ENCODE measurements at regions not wholly inside any gene's neighbourhood (a gene's known extent, or its start where the extent isn't known, plus 50 kb on each side); places are given as distances from the start of the nearest gene placed in this dataset.

DNA sequence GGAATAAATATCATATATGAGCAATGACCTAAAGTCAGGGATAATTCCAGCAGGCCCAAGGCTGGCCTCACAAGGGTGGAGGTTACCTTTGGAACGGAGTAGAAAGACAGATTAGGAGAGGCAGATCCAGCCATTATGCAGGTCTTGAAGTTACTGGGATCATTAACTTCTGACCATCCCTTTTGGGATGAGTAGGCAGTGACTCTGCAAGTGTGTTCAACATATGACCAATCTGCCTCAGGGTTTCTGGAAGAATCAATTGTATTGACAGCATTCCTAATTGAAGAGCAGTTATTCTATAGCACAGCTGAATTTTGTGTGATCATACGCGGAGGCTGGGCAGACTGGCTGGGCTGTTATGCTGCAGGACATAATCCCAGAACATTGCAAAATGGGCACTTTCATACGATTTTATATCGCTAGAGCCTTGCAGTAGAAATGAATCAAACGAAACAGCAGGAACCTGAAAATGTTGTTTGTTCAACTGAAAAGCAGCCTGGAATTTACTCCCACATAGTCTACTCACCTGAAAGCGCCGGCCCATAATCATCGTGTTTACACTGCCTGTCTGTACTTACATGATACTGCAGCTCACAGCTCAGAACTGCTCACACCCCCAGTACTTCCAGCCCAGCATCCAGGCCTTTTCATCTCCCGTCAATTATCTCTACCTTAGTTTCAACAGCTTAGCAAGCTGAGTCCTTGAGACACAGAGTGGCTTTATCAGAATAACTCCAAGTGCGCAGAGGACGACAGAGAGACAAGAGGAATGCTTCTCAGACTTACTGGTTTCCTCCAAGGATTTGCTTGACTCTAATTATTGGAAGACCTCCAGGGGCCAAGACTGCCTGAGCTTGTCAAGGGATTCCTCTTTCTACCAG lies 556.1 kb downstream of the EFNB2 start:
- no peak for DNase-seq (ENCODE audit: low spot score)

DNA sequence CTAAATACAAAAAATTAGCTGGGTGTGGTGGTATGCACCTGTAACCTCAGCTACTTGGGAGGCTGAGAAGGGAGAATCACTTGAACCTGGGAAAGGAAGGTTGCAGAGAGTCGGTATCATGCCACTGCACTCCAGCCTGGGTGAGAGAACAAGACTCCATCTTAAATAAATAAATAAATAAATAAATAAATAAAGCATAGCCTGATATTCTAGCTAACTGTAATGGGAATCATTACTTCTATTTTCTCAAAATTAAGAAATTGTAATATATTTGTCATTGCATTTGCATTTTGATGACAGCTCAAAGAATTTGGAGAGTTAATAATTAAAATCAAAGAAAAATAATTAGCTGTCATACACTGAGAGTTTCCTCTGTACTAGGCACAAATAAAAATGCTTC lies 561.1 kb downstream of the EFNB2 start:
- no peak for DNase-seq (ENCODE audit: low spot score)

DNA sequence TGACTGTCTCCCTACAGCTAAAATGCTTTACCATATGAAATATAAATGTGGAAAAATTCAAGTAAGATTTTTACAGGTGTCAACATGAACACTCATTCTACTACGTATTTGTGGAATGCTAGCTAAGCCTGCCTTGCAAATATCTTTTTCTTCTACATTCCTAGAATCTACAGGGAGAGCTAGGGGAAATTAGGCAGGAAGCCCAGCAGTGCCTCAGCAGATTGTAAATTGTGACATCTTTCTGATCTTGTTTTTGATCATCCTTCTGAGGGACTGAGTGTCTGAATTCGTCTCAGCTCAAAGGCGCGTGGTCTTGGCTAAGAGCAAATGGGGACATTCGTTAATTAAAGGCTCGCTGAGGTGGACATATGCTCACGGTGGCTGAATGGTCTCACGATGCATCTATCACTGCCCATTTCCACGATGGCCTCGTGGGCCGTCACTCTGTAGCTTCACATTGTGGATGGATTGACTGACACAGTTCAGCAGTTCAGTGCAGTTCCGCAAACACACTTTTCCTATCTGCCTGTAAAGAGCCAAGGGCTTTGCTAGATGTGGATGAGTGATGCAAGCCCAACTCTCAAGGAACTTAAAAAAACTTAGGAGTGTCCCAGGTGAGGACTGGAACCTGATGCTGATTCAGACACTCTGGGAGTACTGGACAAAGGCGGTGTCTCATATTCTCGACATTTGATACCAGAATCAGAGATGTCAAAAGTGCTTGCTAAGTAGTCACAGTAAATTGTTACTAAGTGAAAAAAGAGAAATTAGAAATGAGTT lies 562.5 kb downstream of the EFNB2 start:
- no peak for DNase-seq (ENCODE audit: low spot score)

DNA sequence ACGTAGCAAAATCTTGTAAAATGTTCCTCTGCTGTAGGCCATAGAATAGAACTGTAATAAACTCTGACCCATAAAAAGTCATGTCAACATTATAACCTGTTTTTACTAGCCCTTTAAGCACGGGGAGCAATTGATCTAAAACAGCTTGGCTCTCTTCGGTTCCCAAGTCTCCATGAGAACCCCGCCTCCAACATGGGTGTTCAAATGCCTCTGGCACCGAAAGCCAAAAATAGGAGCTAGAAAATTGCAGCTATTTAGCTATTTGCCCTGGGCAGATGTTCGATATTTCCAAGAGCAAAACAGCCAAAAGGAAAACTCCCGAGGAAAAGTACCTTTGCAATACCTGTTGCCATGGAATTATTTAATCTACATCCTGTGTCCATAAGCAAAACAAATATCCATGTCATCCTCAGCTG lies 563.1 kb downstream of the EFNB2 start:
- DNase-seq (ENCODE audit: low spot score), result no peak

DNA sequence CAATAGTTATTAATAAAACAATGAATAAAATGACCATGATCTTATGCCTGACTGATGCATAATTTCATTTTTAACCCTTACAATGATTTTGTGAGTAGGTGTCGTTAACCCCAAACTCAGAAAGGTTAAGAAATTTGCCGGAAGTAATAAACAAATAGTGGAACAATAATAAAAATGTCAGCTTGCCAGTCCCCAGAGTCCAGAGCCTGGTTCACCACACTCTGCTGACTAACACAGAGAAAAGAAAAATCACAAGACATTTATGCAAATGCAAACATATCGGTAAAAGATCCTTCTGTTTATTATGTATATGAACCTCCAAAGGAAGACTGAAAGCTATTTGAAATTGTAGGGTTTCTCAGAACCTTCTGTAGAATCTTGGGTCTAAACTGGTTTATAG lies 563.7 kb downstream of the EFNB2 start:
- DNase-seq (ENCODE audit: low spot score), result no peak

DNA sequence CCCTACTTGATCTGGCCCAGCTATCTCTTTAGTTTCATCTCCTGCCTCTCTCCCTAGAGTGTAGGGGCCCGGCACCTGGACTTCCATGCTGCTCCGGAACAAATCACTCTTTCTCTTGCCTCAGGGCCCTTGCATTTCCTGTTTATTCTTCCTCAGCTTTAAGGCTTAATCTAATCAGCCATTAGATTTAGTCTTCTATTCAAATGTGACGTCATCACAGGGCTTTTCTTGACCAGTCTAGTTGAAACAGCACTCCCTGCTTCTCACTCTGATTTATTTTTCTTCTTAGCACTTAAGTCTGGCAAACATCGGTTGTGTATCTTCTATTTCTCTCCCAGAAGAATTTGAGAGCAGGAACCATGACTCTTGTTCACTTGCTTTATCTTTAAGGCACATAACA lies 564.1 kb downstream of the EFNB2 start:
- DNase-seq (ENCODE audit: low spot score), result no peak

DNA sequence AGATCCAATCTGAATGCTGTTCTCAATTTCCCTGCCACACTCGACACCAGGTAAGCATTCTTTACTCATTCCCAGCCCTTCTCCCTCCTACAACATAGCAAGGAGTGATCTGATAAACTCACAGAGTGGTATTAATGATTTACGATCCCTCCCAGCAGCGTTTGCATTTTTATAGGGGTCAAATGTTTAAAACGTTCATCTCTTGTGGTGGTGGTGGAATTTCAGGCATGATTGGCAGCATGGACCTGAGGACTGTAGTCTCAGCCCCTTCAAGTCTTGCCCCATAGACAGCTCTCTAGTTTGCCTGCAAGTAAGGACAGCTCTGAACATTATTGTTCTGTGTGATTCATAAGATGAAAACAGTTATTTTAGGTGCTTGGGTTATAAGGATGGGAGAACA lies 565.7 kb downstream of the EFNB2 start:
- peak; percentile 78 for DNase-seq (ENCODE audit: low spot score)

DNA sequence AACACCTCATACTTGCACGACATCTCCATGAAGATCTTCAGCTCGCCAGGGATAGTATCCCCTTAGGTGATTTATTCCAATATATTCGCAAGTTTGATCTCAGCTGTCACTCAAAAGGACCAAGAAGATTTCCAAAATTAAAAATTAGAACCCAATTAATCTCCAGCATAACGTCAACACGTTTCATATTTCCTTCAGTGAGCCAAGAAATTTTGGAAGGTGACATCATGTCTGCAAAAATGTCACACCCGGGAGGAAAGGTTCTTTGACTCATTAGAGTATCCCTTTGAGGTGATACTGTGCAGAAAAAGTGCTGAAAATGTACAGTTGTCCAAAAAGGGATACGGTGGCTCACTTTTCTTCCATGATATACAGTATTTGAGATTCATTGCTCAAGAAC lies 569.6 kb downstream of the EFNB2 start:
- no peak for DNase-seq (ENCODE audit: low spot score)

DNA sequence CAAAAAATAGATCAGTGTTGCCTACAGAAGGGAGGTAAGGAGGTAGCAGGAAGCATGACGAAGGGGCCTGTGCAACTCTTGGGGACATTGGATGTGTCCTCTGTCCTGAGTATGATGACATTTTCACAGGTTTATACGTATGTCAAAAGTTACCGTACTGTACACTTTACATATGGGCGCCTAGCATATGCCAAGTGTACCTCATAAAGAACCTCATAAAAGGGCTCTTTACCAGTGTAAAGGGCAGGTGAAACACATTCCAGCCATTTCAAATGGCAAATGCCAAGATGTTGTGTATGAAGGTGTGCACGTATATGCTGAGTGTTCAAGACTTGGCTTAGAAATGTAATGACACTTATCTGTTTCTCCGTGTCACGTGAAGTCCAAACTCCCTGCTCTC lies 573.4 kb downstream of the EFNB2 start:
- no peak for DNase-seq (ENCODE audit: low spot score)

DNA sequence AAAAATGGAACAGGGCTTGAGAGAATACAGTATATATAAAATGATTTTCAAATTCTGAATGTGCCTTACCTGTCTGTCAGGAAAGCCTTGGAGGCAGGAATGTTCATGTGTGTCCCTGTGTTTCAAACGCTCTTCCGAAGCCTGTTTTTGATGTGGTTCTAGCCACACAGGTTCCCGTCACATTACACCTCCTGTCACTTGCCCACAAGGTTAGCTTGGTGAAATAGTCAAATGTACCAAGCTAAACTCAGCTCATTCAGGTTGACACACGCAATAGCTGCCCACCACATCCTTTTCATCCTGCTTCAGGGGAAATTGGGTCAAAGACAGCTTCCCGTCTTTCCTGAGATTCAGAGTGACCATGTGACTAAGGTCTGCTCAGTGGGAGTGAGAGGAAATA lies 574.0 kb downstream of the EFNB2 start:
- peak; percentile 94 for DNase-seq (ENCODE audit: low spot score)

DNA sequence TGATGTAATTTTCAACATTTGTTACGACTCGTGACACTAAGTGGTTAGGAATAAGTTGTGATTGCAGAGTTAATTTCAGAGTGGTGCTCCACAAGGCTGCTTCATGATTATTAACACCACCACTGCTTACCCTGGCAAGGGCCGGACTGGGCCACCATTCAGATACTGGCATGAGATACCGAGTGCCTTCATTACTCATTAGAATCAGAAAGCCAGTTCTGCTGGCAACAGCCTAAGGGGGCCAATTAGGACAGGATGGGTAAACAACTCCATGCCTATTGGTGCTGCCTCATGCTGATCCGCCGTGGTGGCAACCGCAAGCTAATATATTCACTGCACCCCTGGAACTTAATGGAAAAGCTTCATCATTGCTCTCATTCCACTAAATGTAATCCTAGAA lies 575.1 kb downstream of the EFNB2 start:
- DNase-seq (ENCODE audit: low spot score), result no peak

DNA sequence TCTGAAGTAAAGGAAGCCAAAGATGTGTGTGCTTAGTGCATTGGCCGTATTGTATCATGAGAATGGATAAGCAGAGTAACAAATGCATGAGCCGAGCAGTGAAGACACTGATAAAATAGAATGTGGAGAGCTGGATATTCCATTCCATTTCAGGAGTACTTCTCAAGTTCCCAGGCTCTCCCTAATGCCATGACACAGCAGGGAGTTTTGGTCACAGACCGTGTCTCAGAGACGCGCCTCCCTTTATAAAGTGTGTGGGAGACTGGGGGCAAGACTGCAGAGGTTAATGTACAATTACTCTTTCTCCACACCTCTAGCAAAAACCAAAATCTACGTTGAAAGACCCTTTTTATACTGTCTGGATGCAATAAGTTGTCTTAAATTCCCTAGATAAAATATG lies 575.6 kb downstream of the EFNB2 start:
- DNase-seq (ENCODE audit: low spot score), result no peak

DNA sequence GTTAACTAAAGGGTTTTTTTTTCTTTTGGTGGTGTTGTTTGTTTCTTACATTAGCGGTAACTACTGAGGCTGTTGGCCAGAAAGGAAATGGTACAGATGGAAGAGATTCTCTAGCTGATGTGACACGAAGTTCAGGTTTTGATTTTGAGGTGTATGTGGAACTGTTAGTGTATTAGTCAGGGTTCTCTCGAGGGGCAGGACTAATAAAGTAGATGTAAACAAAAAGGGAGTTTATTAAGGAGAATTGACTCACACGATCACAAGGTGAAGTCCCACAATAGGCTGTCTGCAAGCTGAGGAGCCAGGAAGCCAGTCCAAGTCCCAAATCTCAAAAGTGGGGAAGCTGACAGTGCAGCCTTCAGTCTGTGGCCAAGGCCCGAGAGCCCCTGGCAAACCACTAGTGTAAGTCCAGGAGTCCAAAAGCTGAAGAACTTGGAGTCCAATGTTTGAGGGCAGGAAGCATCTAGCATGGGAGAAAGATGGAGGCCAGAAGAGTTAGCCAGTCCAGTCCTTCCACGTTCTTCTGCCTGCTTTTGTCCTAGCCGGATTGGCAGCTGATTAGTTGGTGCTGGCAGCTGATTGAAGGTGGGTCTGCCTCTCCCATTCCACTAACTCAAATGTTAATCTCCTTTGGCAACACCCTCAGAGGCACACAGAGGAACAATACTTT lies 577.6 kb downstream of the EFNB2 start:
- no peak for DNase-seq (ENCODE audit: low spot score)

DNA sequence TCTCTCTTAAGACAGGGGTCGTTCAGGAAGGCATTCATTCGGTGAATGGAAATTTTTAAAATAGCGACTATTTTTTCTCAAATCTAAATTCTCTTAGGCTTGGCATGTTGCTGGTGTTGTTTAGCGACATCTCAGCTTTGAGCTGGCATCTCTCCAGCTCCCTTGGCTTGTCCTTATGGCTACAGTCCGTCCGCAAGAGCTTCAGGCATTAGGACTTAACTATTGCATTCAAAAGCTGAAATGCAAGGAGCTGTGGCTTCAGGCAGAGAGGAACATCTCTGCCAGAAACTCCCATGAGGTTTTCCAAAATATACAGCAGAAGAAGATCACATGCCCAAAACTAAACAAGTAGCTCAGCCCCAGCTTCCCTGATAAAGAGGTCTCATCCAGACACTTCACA lies 578.5 kb downstream of the EFNB2 start:
- DNase-seq (ENCODE audit: low spot score), result no peak

DNA sequence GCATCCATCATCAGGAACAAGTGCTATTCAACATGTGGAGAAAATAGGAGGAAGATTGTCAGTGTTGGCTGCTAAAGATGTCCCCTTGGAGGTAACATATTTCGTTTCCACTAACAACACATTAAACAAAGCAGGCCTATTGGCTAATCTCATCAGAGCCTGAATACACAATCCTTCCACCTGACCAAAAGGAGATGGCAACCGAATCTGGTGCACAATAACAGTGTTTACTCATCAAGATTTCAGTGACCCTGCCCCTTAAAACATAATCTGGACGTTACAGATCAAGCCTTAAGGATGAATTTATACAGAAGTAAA lies 582.5 kb downstream of the EFNB2 start:
- no peak for DNase-seq (ENCODE audit: low spot score)

DNA sequence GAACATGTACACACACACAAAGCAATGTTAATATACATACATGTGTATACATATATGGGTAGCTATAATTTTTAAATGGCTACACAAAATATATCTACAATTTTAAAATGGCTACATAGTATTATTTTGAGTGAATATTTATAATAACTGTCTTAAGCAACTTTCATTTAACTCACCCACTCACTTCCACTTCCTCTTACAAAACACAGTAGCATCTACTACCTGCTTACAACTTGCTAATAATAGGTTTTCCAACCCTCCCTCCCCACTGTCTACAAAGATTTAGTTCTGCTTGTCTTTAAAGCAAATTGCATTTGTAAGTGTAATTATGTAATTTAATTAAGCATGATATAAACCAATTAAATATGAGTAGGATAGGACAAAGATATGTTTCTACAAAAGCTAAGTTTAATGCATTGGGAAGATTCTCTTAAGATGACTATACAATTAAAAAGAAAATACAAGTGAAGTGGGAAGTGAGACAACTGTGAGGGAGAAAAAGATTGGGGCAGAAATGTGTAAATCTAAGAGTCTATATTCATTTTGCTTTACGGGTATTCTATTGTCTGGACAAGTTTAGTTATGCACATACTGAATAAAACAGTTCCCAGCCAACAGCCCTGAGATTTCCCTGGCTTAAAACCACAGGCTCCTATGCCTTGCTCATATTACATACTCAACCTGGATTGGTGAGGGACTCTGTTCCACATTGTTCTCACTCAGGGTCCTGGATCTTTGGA lies 583.1 kb downstream of the EFNB2 start:
- no peak for DNase-seq (ENCODE audit: low spot score)

DNA sequence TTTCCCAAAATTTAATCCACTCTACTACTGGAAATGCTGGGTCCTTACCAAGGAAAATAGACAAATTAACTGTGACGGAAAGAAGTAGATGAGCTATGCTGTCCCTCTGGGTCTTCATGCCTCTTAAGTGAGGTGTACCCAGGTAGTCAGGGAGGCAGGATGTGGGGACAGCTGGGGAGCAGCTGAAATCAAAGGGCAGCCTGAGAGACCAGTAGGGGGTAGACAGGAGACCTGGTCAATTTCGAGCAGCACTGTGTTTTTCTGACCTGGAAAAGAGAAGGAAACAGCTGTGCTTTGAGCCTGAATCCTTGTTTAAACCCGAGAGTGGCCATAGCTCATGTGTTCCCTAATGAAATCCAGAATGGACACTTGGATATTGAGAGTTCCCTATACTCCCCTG lies 587.3 kb downstream of the EFNB2 start:
- no peak for DNase-seq (ENCODE audit: low spot score)

DNA sequence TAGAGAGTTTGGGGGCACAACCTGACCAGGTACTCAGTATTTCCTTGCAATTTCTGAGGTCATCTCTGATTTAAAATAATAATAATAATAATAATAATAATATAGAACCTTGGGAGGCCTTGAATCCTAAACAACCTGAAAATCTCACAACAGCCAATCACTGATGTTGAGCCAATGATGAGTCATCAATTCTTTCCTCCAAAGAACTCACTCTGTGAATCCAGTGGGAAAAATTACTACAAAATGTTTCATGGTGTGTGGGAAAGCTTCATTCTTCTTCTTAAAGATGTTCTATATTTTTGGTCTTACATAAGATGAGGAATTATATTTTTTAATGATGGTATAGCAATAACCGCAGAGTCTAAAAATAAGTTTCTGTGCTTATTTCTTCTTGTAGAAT lies 594.6 kb downstream of the EFNB2 start:
- DNase-seq (ENCODE audit: low spot score), result no peak

DNA sequence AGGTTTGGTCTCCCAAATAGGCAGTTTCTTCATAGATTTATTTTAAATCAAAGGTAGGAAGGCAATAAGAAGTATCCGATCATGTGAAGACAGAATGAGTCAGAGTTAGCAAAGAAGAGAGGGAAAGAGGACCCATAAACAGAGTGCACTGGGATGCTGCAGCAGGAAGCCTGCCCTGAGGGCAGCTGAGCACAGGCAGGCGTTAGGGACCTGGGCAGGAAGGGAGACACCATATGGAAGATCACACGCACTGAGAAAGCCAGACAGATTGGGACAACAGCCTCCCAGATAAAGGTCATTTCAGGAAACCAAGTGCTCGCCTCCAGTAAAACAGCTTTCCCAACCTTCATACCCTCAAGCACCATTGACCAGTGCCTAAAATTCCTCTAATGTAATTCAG lies 598.0 kb downstream of the EFNB2 start:
- DNase-seq (ENCODE audit: low spot score), result no peak

DNA sequence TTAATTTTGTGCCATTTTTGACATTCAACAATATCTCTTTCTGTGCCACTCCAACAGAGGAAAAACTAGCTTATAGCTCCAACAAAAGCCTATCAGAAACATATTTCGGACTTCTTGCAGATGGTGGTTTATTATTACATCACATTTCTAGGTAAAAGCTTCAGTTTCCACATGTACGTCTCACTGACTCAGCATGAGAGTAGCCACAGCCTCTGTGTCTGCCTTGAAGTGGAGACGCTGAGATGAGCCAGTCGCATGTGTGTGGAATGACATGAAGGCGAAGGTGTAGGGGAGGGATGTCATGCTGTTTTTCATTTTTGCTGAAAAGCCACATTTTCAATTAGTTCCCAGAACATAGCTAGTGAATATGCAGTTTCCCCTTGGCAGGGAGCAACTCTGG lies 598.6 kb downstream of the EFNB2 start:
- no peak for DNase-seq (ENCODE audit: low spot score)

DNA sequence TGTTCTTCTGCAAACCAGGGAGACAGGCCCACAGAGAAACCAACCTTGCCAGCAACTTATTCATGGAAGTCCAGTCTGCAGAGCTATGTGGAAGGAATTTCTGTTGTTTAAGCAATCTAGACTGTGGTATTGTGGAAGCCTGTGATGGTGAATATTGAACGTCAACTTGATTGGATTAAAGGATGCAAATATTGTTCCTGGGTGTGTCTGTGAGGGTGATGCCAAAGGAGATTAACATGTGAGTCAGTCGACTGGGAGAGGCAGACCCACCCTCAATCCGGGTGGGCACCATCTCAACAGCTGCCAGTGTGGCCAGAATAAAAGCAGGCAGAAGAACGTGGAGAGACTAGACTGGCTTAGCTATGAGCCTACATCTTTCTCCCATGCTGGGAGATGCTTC lies 606.0 kb downstream of the EFNB2 start:
- DNase-seq (ENCODE audit: low spot score), result no peak

DNA sequence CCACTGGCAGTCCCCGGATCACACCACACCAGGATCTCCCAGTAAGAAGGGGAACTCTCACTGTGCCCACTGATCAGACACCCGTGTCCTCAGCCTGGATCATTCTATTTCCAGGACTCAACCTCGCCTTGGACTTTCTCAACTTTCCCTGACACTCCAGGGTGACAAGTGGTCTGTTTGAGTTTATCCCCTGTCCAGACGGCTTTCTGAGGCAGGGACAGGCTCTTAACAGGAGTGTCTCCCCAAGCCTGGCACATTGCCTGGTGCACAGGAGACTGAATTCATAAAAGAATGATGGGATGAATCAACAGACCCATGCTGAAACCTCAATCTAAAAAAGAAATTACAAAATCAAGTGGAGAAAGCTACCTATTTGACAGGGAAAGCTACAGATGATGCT lies 606.6 kb downstream of the EFNB2 start:
- DNase-seq (ENCODE audit: low spot score), result no peak

Measured in SW480 (cell line).